ENCODE measurements at regions not wholly inside any gene's neighbourhood (a gene's known extent, or its start where the extent isn't known, plus 50 kb on each side); places are given as distances from the start of the nearest gene placed in this dataset.
A peak's percentile ranks its signal among the peaks of the same experiment; 100 is the strongest.

DNA sequence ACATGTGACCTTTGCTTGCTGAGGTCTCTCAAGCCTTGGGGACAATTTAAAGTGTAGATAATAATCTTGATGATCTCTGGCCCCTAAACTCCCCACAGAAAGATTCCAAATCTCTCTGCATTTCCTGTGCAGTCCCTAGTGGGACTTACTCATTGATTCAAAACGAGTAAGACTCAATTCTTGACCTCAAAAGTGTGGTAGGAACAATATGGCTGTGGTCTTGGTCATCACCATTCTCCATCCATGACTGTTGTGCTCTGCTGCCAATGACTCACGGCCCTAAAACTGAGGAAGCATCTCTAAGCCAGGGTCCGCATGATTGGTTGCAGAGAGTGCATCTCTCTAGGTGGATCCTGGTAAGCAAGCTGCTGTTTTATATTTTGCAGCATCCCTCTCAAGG, 268.0 kb downstream of the PTGER3 start:
- in situ Hi-C loops (cut with MboI), result no loop called here
- DNase-seq (ENCODE audit: extremely low read depth in 1 of 4, low spot score in 3 of 4), result no peak
- H3K79me2 ChIP-seq (ENCODE audit: control insufficient read depth, insufficient read depth, low read length), result no peaks in the 10 kb centered on the region
- no peak for FAIRE-seq
- no peaks in the 10 kb centered on the region; a peak in 1 of 5 replicates for H3K4me1 ChIP-seq (replicated peaks in 1 of 2; ENCODE audit: control insufficient read depth in 2 of 2, insufficient read depth in 2 of 2, low read length in 2 of 2)
- H3K4me3 ChIP-seq, result no peak overlapping the region
- no peaks in the 10 kb centered on the region; the same call in 1 of the 2 replicates for H3K9me3 ChIP-seq (replicated peaks; ENCODE audit: control insufficient read depth, insufficient read depth, low read depth, low read length)
- H3K36me3 ChIP-seq (ENCODE audit: control insufficient read depth, insufficient read depth, low read length), result no peaks in the 10 kb centered on the region
- H4K20me1 ChIP-seq (replicated peaks; ENCODE audit: control insufficient read depth, insufficient read depth, low read length), result no peaks in the 10 kb centered on the region
- intact Hi-C loops (cut with micrococcal nuclease), result no loop called here
- no peak overlapping the region for H3K4me2 ChIP-seq (ENCODE audit: insufficient read depth, low read length)
- CTCF ChIA-PET (ENCODE audit: low intra/inter-chr PET ratio), result no interaction called here
- peak; percentile 47; the same call in 1 of the 3 replicates for ATAC-seq
- 18% methylated on average over 3 of the region's 3 CpGs for WGBS (ENCODE audit: insufficient coverage, low coverage, missing lambda C conversion rate)
- TF ChIP-seq, protein P1, sequence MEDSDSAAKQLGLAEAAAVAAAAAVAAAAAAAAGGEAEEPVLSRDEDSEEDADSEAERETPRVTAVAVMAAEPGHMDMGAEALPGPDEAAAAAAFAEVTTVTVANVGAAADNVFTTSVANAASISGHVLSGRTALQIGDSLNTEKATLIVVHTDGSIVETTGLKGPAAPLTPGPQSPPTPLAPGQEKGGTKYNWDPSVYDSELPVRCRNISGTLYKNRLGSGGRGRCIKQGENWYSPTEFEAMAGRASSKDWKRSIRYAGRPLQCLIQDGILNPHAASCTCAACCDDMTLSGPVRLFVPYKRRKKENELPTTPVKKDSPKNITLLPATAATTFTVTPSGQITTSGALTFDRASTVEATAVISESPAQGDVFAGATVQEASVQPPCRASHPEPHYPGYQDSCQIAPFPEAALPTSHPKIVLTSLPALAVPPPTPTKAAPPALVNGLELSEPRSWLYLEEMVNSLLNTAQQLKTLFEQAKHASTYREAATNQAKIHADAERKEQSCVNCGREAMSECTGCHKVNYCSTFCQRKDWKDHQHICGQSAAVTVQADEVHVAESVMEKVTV (CRISPR knock-in tag; IDR thresholded peaks at IDR 0.05), result no peak
- peak; percentile 22; the same call in 1 of the 2 replicates for TF ChIP-seq EHMT2 (IDR thresholded peaks at IDR 0.05)
- H3K9me1 ChIP-seq (ENCODE audit: control insufficient read depth, insufficient read depth, low read length), result no peaks in the 10 kb centered on the region
- POLR2A ChIA-PET, result no interaction called here
- no TSS peak for BruUV-seq (replicated peaks)
- H3K27ac ChIP-seq (ENCODE audit: extremely low read depth, low read depth, low read length), result no peak overlapping the region
- H3K9ac ChIP-seq (ENCODE audit: insufficient read depth in 1 of 2, low read depth in 2 of 2, low read length in 2 of 2), result no peak overlapping the region
- 0 out of 2 replicates have a peak overlapping the region, but pooled peaks have one; percentile 34 for H2AFZ ChIP-seq (ENCODE audit: low read depth, low read length)
- no peaks in the 10 kb centered on the region for H3K27me3 ChIP-seq (ENCODE audit: control insufficient read depth in 2 of 2, insufficient read depth in 2 of 2, low read length in 2 of 2)

DNA sequence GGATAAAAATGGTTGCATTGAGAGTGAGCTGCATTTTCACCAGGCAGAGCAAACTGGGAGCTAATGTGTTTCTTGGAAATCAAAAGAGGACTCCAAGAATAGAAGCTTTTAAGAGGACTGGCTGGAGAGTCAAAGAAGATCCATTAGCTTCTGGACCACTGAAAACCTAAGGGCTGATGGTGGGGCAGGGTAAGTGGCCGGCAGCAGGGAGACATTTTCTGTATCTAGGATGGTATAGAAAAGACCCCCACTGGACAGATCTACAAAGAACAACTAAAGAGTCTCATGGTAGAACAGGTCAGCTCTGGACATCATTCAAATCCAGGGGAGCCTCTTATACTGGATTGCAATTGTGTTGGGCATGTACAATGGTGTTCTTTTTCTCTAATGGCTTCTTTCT, 262.3 kb downstream of the PTGER3 start:
- Histone ChIP-seq H3K27ac (ENCODE audit: extremely low read depth, low read depth, low read length) (peak overlapping the region; percentile 14; the same call in 1 of the 3 replicates), H3K9me3 (replicated peaks; ENCODE audit: control insufficient read depth, insufficient read depth, low read depth, low read length) (no peaks in the 10 kb centered on the region; the same call in 1 of the 2 replicates), H3K27me3 (ENCODE audit: control insufficient read depth in 2 of 2, insufficient read depth in 2 of 2, low read length in 2 of 2) (no peaks in the 10 kb centered on the region), H3K4me3 (no peak overlapping the region), H3K36me3 (ENCODE audit: control insufficient read depth, insufficient read depth, low read length) (no peaks in the 10 kb centered on the region), H3K4me1 (replicated peaks in 1 of 2; ENCODE audit: control insufficient read depth in 2 of 2, insufficient read depth in 2 of 2, low read length in 2 of 2) (peaks cover 0 to 4% of the 10 kb centered on the region in 2 experiments; a peak in 1 of 5 replicates), H3K9ac (ENCODE audit: insufficient read depth in 1 of 2, low read depth in 2 of 2, low read length in 2 of 2) (no peak overlapping the region), H3K79me2 (ENCODE audit: control insufficient read depth, insufficient read depth, low read length) (no peaks in the 10 kb centered on the region), H3K9me1 (ENCODE audit: control insufficient read depth, insufficient read depth, low read length) (no peaks in the 10 kb centered on the region), H2AFZ (ENCODE audit: low read depth, low read length) (peak overlapping the region; percentile 79), H4K20me1 (replicated peaks; ENCODE audit: control insufficient read depth, insufficient read depth, low read length) (no peaks in the 10 kb centered on the region), H3K4me2 (ENCODE audit: insufficient read depth, low read length) (no peak overlapping the region)
- CTCF ChIA-PET (ENCODE audit: low intra/inter-chr PET ratio), result no interaction called here
- intact Hi-C loops (cut with micrococcal nuclease), result no loop called here
- FAIRE-seq, result no peak
- 8% methylated on average over 1 of the region's 1 CpG for WGBS (ENCODE audit: insufficient coverage, low coverage, missing lambda C conversion rate)
- DNase-seq (ENCODE audit: extremely low read depth in 1 of 4, low spot score in 3 of 4), result peak in 2 of 4 experiments; percentile 7 to 30
- BruUV-seq (replicated peaks), result no TSS peak
- in situ Hi-C loops (cut with MboI), result no loop called here
- peak; percentile 77 for ATAC-seq
- POLR2A ChIA-PET, result no interaction called here
- no peak for TF ChIP-seq ETV6 (IDR thresholded peaks at IDR 0.05; ENCODE audit: borderline replicate concordance in 1 of 2, low read depth in 2 of 2, low read length in 1 of 2)
- no peak for TF ChIP-seq ETV6 (CRISPR knock-in tag; IDR thresholded peaks at IDR 0.05; ENCODE audit: borderline replicate concordance)
- no peak for TF ChIP-seq WHSC1 (IDR thresholded peaks at IDR 0.05; ENCODE audit: low read length)
- TF ChIP-seq ZNF146 (CRISPR knock-in tag; IDR thresholded peaks at IDR 0.05; ENCODE audit: unreplicated experiment), result no peak
- no peak for TF ChIP-seq ZBTB8A (IDR thresholded peaks at IDR 0.05; ENCODE audit: partially characterized antibody)
- no peak for TF ChIP-seq NBN (IDR thresholded peaks at IDR 0.05; ENCODE audit: low read depth)
- TF ChIP-seq ZNF274 (IDR thresholded peaks at IDR 0.05; ENCODE audit: borderline replicate concordance, low read depth, low read length), result no peak
- no peak for TF ChIP-seq HCFC1 (IDR thresholded peaks at IDR 0.05; ENCODE audit: low read depth, low read length)
- TF ChIP-seq, protein P2, sequence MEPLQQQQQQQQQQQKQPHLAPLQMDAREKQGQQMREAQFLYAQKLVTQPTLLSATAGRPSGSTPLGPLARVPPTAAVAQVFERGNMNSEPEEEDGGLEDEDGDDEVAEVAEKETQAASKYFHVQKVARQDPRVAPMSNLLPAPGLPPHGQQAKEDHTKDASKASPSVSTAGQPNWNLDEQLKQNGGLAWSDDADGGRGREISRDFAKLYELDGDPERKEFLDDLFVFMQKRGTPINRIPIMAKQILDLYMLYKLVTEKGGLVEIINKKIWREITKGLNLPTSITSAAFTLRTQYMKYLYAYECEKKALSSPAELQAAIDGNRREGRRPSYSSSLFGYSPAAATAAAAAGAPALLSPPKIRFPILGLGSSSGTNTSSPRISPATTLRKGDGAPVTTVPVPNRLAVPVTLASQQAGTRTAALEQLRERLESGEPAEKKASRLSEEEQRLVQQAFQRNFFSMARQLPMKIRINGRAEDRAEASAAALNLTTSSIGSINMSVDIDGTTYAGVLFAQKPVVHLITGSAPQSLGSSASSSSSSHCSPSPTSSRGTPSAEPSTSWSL (CRISPR knock-in tag; IDR thresholded peaks at IDR 0.05; ENCODE audit: borderline replicate concordance), result no peak

Measured in K562 (cell line).